ENCODE measurements at regions not wholly inside any gene's neighbourhood (a gene's known extent, or its start where the extent isn't known, plus 50 kb on each side); places are given as distances from the start of the nearest gene placed in this dataset.

GRCh38 chr5:165477546-165477945 lies 1972.1 kb downstream of the MAT2B start:
- FAIRE-seq, result no peak

DNA sequence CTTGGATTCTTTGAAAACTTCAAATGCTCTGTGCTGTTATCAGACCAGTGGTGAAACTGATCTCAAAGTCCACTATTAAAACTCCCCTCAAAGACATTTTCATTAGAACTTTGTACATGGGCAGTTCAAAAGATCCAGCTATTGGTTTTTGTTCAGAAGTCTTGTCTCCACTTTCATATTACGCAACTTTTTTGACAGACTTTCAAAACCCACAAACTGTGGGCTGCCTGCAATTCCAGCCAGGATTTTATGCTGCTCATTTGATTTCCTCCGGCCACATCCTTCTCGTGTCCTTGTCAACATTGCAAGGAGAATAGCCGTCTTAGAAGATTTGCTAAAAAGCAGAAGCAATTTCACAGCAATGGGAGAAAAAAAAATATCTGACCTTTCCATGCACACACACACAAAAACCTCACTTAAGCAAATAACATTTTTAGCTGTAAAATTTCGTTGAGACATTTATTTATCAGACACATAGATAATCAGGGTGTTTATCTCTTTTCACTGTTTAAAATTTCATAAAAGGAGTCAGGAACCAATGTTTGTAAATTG lies 1990.5 kb downstream of the MAT2B start:
- no peak for FAIRE-seq

DNA sequence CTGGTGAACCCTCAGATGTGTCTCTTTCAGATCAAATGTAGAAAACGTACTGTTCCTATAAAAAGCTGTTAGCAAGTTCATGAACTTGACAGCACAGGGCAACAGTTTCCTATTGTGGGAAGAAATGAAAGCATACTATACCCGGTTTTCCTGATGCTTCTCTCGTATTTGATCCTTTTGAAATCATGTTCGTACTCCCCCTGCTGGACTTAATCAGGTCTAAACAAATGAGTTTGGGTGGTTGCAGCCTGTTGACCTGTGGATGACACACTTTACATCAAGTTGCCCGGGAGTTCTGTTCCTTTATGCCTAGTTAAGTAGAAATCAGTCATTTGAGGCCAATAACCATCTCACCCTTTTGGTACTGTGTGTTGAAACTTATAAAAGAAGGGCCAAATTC lies 1992.3 kb downstream of the MAT2B start:
- no peak for FAIRE-seq

GRCh38 chr5:165502893-165503691 lies 1997.7 kb downstream of the MAT2B start:
- no peak for FAIRE-seq

GRCh38 chr5:165504674-165505073 lies 1999.3 kb downstream of the MAT2B start:
- FAIRE-seq, result no peak

DNA sequence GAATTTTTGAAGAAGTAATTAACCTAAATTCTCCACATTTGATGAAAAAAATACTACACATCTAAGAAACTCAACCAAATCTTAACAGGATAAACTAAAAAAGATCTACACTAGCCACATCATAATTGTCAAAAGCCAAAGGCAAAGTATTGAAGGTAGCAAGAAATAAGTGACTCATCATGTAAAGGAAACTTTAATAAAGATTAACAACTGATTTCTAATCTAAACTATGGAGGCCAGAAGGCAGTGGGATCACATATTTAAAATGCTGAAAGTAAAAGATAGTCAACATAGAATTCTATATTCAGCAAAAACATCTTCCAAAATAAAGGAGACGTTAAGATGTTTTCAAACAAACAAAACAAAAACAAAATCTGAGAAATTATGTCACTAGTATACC lies 2002.9 kb downstream of the MAT2B start:
- no peak for FAIRE-seq

DNA sequence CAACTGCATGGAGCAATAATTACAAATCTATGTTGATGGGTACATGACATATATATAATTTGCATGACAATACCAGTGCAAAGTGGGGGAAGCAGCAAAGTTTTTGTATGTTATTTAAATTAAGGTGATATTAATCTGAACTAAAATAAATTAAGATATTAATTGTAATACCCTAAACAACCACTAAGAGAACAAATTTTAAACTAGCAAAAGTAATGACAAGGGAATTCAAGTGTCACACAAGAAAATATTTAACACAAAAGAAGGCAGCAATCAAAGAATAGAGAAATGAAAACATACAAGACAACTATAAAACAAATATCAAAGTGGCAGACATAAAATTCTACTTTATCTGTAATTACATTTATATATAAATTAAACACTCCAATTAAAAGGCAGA lies 2003.4 kb downstream of the MAT2B start:
- FAIRE-seq, result no peak

- no peak for FAIRE-seq
Measured at GRCh38 chr5:165521816-165522610, 2016.6 kb downstream of the MAT2B start.

DNA sequence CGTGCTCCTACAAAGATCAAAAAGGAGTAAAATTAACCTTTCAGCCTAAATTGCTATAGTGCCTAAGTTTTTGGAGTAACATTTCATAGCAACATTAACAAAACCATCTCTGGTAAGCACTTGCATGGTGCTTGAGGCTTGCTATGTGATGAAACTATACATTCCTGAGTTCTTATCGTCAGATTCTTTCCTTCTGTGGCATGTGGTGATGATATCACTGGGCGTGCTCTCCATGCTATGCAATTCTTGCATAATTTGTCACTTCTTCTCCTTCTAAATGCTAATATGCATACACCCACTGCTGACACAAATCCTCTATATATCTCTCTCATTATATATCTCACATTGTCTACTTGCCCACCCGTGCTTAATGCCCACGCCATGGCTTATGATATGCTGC lies 2019.9 kb downstream of the MAT2B start:
- FAIRE-seq, result no peak

DNA sequence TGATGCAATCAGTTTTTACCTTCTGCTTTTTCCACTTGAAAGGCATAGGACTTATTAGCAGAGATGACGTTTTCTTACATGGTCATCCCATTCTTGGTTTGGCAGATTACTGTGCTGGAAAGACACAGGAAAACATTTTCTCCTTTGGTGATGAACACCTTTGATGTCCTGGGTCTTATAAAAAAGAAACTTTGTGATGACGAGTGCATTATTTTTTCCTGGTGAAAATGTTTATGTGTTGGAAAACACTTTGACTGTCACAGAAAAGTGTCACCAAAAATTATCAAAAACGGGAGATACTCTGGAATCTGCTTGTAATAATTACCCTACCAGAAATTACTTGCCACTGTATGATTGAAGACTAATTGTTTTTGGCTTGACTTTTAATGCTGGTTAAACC lies 2020.9 kb downstream of the MAT2B start:
- no peak for FAIRE-seq

- FAIRE-seq, result no peak
Measured at GRCh38 chr5:165527577-165527976, 2022.2 kb downstream of the MAT2B start.

DNA sequence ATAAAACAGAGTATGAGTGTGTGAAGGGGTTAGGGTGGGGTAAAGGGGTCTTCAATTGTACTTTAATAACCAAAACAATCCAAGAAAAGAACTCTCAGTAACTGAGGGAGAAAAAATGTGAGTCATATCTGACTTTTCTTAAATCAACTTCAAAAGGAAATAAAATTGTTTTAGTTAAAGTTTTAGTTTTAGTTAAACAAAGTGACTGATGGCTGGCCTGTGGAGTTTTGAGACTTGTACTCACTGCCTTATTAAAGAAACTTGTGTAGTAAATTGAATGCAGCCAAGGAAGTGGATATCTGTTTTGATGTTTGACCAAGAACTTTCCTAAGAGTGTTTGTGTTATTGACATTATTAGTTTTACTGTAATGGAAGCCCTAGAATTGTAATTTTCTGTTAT lies 2032.6 kb downstream of the MAT2B start:
- no peak for FAIRE-seq

DNA sequence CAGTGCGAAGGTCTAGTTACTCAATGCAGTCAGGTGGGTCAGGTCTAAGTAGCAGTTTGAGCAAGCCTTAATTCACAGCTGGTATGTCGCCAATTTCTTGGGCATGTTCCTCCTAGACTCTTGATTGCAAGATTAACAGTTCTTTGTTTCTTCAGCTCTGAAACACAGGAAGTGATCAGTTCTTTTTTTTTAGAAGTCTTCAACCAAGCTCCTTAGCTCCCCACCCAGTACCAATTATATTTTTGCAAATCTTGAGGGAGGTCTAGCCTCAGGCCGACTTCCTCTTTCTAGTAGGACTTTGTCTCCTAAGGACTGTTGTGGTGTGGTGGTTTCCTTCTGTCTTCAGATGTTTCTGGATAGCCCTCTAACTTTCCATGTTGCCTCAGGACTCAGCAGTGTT lies 2054.2 kb downstream of the MAT2B start:
- FAIRE-seq, result no peak

- no peak for FAIRE-seq
Measured at GRCh38 chr5:165560648-165561047, 2055.2 kb downstream of the MAT2B start.

DNA sequence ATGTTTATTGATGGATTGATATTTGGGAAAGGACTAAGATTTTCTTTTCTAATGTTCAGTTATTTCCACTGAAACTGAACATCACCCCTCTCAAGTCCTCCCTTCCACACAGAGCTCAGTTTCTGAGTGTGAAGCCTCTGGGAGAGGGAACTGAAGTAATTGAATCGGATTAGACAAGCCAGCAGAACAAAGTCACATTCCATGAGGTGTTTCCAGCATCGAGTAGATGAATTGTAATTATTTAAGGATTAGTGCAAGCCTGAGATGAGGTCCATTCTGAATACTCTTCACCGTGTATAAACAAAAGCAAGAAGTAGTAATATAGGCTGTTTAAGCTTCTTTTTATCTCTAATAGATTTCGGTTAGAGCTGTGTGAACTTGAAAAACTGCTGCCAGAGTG lies 2060.5 kb downstream of the MAT2B start:
- FAIRE-seq, result no peak

DNA sequence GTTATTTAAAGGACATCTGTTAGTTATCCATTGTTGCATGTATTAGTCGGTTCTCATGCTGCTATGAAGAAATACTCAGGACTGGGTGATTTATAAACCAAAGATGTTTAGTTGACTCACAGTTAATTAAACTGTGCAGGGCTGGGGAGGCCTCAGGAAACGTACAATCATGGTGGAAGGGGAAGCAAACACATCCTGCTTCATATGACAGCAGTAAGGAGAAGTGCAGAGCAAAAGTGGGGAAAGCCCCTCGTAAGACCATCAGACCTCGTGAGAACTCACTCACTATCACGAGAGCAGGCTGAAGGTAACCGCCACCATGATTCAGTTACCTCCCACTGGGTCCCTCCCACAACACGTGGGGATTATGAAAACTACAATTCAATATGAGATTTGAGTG lies 2064.1 kb downstream of the MAT2B start:
- no peak for FAIRE-seq

DNA sequence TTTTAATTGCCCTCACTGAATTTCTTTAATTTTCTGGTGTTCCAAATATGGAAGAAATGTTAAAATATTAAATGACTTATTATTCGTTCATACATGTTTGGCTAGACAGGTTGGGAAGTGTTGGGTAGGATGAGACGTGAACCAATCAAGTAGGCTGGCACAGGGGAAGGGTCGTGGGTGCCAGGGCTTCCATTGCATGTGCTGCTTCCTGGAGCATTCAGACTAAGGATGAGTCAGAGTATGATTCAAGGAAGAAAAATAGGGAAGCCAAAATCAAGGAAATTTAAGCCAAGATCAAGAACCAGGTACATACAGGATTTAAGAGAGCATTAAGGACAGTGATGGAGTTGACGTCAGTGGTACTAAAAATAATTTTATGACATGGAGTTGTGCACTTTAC lies 2068.0 kb downstream of the MAT2B start:
- no peak for FAIRE-seq

GRCh38 chr5:165574100-165574499 lies 2068.7 kb downstream of the MAT2B start:
- FAIRE-seq, result no peak

DNA sequence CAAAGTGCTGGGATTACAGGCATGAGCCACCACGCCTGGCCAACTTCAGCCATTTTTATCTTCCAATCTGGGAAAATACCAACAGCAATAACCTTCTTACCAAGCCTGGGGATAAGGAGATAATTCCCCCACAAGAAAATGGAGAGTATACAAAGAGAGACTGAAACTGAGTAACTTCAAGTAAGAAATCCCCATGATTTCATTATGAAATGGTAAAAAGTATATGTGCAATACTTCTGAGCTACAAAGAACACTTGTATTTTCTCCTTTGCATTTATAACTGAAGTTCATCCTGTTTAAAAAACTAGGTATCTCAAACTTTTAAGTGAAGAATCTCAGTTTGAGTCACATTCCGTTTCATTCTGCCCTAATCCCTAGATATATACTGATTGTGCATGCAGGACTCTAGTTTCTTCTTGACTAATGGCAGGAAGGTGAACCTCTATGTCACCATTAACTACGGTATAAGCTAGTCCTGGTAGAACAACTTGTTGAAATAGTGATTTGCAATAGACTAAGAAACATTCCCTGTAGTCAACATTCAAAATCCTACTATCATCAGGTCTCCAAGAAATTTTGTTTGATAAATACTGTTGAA lies 2071.4 kb downstream of the MAT2B start:
- FAIRE-seq, result no peak

DNA sequence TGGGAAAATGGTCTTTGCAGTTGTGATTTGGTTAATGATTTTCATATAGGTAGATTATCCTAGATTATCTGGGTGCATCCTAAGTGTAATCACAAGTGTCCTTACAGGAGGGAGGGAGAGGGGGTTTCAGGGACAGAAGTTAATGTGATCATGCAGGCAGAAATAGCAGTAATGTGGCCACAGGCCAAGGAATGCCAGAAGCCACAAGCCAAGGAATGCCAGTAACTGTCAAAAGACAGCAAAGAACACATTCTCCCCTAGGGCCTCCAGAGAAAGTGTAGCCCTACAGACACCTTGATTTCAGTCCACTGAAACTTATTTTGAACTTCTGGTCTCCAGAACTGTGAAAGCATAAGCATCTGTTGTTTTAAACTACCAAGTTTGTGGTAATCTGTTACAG lies 2074.5 kb downstream of the MAT2B start:
- FAIRE-seq, result no peak

DNA sequence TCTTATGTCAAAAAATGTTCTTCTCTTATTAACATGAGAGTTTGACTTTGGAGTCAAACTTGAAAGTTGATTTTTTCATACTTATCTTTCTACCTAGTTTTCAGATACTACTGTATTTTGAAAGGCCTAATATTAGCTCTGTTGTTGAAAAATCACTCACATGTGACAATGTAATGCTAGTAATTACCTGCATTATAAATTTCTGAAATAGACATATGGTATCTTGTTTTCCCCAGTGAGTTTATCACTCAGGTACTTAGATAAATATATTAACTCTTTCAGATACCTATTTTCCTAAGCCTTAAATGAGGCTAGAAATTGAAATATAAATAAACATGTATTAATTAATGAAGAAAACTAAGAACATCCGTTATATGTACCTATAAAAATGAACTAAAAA lies 2089.3 kb downstream of the MAT2B start:
- FAIRE-seq, result no peak

DNA sequence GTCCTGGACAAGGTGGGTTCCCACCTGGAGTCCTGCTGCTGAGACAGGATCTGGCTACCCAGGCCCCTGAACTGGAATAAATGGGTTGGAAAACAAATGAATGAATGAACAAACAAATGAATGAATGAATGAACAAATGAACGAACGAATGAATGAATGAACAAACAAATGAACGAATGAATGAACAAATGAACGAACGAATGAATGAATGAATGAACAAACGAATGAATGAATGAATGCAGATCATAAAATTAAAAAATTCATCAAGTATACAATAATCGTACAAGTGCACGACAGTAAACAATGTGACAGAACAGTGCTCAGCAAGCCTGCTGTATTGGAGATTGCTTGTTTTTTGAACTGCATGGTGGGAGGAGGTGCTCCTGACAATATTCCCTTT lies 2097.1 kb downstream of the MAT2B start:
- FAIRE-seq, result no peak

- no peak for FAIRE-seq
Measured at GRCh38 chr5:165607026-165607425, 2101.6 kb downstream of the MAT2B start.

DNA sequence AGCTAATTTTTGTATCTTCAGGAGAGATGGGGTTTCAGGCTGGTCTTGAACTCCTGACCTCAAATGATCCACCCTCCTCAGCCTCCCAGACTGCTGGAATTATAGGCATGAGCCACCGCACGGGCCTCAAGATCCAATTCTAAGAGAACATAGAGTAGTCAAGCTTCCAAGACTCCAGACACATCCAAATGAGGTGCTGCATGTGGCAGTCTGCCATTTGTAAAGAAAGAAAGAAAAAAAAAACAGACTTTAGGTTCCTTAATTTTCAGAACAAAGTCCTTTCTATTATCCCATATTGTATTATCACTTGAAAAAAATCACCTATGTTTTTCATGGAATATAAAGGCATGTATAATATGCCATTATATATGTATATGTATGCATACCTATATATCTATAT lies 2104.5 kb downstream of the MAT2B start:
- no peak for FAIRE-seq
